Astrocyte of the spinal cord (primary cell): ENCODE measurements at regions not wholly inside any gene's neighbourhood (a gene's known extent, or its start where the extent isn't known, plus 50 kb on each side); places are given as distances from the start of the nearest gene placed in this dataset.

Source experiments
- DNase-seq: peaks from one replicate; pipeline ENCODE4 v3.0.0; 2011; ENCODE audit warnings: low read depth, low spot score
- H3K4me3 ChIP-seq: 2 replicates; pipeline ENCODE4 v1.5.1; 2011; ENCODE audit warnings: low read depth, mild to moderate bottlenecking, low read length, moderate library complexity
- in situ Hi-C: cut with HindIII; loops from 2 replicates; pipeline ENCODE4 v1.10.0; 2017; ENCODE audit warnings: low sequenced_read_pairs
- TF ChIP-seq, protein P1 (sequence below): IDR thresholded peaks from 2 replicates; pipeline ENCODE4 v1.5.1; 2012; ENCODE audit warnings: low read depth, mild to moderate bottlenecking, low read length, inconsistent platforms

DNA sequence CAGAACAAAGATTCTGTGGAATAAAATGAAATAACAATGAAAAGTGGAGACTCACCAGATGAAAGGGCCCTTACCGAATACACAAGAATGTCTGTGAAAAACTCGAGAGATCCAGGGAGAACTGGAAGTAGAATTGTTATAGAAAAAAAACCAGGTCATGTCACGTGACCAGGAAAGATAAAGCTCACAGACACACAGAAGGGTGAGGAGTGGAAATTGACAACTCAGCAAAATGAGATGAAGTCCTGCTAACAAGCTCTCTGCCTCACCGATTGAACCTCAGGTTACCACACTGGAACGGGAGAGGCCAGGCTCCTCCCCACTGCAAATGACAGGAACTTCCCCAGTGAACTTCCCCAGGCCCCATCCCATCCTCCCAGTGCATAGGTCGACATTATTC lies 1618.0 kb upstream of the PCDH10 start:
- DNase-seq, result no peak
- TF ChIP-seq, protein P1, sequence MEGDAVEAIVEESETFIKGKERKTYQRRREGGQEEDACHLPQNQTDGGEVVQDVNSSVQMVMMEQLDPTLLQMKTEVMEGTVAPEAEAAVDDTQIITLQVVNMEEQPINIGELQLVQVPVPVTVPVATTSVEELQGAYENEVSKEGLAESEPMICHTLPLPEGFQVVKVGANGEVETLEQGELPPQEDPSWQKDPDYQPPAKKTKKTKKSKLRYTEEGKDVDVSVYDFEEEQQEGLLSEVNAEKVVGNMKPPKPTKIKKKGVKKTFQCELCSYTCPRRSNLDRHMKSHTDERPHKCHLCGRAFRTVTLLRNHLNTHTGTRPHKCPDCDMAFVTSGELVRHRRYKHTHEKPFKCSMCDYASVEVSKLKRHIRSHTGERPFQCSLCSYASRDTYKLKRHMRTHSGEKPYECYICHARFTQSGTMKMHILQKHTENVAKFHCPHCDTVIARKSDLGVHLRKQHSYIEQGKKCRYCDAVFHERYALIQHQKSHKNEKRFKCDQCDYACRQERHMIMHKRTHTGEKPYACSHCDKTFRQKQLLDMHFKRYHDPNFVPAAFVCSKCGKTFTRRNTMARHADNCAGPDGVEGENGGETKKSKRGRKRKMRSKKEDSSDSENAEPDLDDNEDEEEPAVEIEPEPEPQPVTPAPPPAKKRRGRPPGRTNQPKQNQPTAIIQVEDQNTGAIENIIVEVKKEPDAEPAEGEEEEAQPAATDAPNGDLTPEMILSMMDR, result no peak
- no peak overlapping the region for H3K4me3 ChIP-seq
- in situ Hi-C loops, result no loop called here

- TF ChIP-seq, protein P1, result no peak
- in situ Hi-C loops, result no loop called here
- no peak overlapping the region for H3K4me3 ChIP-seq
- no peak for DNase-seq
These were observed 1614.0 kb upstream of the PCDH10 start for GRCh38 chr4:131534944-131535645.

- no peak overlapping the region for H3K4me3 ChIP-seq
- TF ChIP-seq, protein P1, result no peak
- no peak for DNase-seq
- in situ Hi-C loops, result no loop called here
These were observed 1608.8 kb upstream of the PCDH10 start for GRCh38 chr4:131540256-131540655.

DNA sequence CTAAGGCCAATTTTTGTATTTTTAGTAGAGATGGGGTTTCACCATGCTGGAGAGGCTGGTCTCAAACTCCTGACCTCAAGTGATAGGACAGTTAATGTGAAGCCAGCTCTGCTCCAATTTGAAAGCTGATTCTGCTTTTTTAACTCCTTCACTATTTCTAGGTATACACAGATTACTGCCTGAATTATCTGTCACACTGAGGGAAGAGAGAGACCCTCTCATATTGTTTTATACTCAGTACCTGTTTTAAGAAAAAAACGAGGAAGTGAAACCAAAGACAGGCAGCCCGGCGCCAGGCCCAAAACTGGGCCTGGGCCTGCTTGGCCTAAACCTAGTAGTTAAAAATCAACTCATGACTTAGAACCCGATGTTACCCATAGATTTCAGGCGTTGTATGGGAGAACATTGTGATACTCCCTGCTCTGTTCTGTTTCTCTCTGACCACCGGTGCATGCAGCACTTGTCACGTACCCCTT lies 1601.5 kb upstream of the PCDH10 start:
- no peak overlapping the region for H3K4me3 ChIP-seq
- TF ChIP-seq, protein P1, result no peak
- no peak for DNase-seq
- in situ Hi-C loops, result no loop called here

GRCh38 chr4:131551306-131551705 lies 1597.8 kb upstream of the PCDH10 start:
- DNase-seq, result no peak
- no peak overlapping the region for H3K4me3 ChIP-seq
- in situ Hi-C loops, result no loop called here
- TF ChIP-seq, protein P1, result no peak

GRCh38 chr4:131566026-131566425 lies 1583.1 kb upstream of the PCDH10 start:
- in situ Hi-C loops, result no loop called here
- no peak for DNase-seq
- TF ChIP-seq, protein P1, result no peak
- H3K4me3 ChIP-seq, result no peak overlapping the region
